Testis (tissue), 2 donors: ENCODE measurements at regions not wholly inside any gene's neighbourhood (a gene's known extent, or its start where the extent isn't known, plus 50 kb on each side); places are given as distances from the start of the nearest gene placed in this dataset.

Source experiments
- POLR2A ChIP-seq: fragments of 450-650 bp; IDR thresholded peaks from one replicate; pipeline ENCODE4 v1.6.1; 2017; ENCODE audit warnings: antibody characterized with exemption, mild to moderate bottlenecking, moderate library complexity
- TF ChIP-seq, protein P1 (sequence below), 3 experiments: fragments of 450-650 bp in 2 of 3; fragments of 200-600 bp in 1 of 3; sonication (generic) in 1 of 3; IDR thresholded peaks; one replicate each; pipeline ENCODE4 v1.5.1; 2016 to 2019; ENCODE audit warnings: antibody characterized with exemption in 3 of 3, mild to moderate bottlenecking in 2 of 3, moderate library complexity in 1 of 3

DNA sequence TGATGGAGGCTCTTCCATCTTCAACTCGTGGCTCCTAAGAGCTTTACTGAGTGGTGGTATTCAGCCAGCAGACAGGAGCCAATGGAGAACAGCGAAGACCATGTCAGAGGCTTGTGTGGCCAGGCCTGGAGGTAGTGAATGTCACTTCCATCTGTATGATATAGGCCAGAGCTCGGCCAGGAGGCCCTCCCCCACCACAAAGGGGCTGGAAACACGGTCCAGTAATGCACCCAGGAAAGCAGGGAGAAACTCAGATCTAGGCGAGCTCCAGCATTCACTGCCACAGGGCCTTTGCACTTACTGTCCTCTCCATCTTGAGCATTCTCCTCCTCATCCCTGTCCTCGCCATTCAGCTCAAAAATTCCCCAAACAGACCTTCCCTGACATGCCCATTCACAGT, 555.3 kb upstream of the C16orf82 start:
- no peak for TF ChIP-seq POLR2A
- TF ChIP-seq, protein P1, sequence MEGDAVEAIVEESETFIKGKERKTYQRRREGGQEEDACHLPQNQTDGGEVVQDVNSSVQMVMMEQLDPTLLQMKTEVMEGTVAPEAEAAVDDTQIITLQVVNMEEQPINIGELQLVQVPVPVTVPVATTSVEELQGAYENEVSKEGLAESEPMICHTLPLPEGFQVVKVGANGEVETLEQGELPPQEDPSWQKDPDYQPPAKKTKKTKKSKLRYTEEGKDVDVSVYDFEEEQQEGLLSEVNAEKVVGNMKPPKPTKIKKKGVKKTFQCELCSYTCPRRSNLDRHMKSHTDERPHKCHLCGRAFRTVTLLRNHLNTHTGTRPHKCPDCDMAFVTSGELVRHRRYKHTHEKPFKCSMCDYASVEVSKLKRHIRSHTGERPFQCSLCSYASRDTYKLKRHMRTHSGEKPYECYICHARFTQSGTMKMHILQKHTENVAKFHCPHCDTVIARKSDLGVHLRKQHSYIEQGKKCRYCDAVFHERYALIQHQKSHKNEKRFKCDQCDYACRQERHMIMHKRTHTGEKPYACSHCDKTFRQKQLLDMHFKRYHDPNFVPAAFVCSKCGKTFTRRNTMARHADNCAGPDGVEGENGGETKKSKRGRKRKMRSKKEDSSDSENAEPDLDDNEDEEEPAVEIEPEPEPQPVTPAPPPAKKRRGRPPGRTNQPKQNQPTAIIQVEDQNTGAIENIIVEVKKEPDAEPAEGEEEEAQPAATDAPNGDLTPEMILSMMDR (IDR thresholded peaks at IDR 0.05): no peak
